ENCODE measurements at regions not wholly inside any gene's neighbourhood (a gene's known extent, or its start where the extent isn't known, plus 50 kb on each side); places are given as distances from the start of the nearest gene placed in this dataset.

- DNase-seq (ENCODE audit: low read depth, low spot score) (no peak), ATAC-seq (no peak)
- POLR2A ChIA-PET: no interaction called here
- H3K4me3 ChIP-seq (replicated peaks in 1 of 2; ENCODE audit: low read depth in 1 of 2, low read length in 2 of 2): no peak overlapping the region
- intact Hi-C loops (cut with micrococcal nuclease): no loop called here
- no peaks in the 10 kb centered on the region for H3K9me3 ChIP-seq (ENCODE audit: control insufficient read depth in 1 of 2, insufficient read depth in 1 of 2, low read depth in 1 of 2, low read length in 2 of 2)
- H3K9ac ChIP-seq (ENCODE audit: low read length): no peak overlapping the region
- BruUV-seq (replicated peaks): no TSS peak
- H3K4me2 ChIP-seq (ENCODE audit: low read length): no peak overlapping the region
- no peaks in the 10 kb centered on the region for H3K27me3 ChIP-seq (ENCODE audit: insufficient read depth, low read length)
- no peaks in the 10 kb centered on the region; the same call in 1 of the 2 replicates for H3K9me2 ChIP-seq (ENCODE audit: insufficient read depth)
- CTCF ChIA-PET: no interaction called here
- H3K79me2 ChIP-seq (ENCODE audit: insufficient read depth, low read length): no peaks in the 10 kb centered on the region
- H4K20me1 ChIP-seq (ENCODE audit: insufficient read depth): no peaks in the 10 kb centered on the region
- H3K27ac ChIP-seq (ENCODE audit: low read depth, low read length): no peak overlapping the region
- H3K4me1 ChIP-seq (ENCODE audit: control insufficient read depth in 1 of 2, insufficient read depth in 2 of 2, low read length in 2 of 2): no peaks in the 10 kb centered on the region
- no peaks in the 10 kb centered on the region for H3K36me3 ChIP-seq (ENCODE audit: control insufficient read depth in 1 of 2, insufficient read depth in 2 of 2, low read length in 2 of 2)
- RAD21 ChIA-PET (ENCODE audit: low non-redundant PET in 1 of 2, low total read pairs in 2 of 2, uncharacterized antibody in 2 of 2, unreplicated experiment in 2 of 2): no interaction called here
- no peak for TF ChIP-seq EZH2 (IDR thresholded peaks at IDR 0.05)
- no peak for TF ChIP-seq ZFX (IDR thresholded peaks at IDR 0.05)
- no peak for TF ChIP-seq ZNF274 (IDR thresholded peaks at IDR 0.05; ENCODE audit: low read depth, low read length)
- TF ChIP-seq REST (IDR thresholded peaks at IDR 0.05; ENCODE audit: low read depth): no peak
- no peak for TF ChIP-seq CEBPB (IDR thresholded peaks at IDR 0.05; ENCODE audit: low read depth)
- no peak overlapping the region for H2AFZ ChIP-seq (ENCODE audit: low read depth, low read length, poor library complexity, severe bottlenecking)
Measured at GRCh38 chr1:219121679-219122078, 52.0 kb upstream of the LYPLAL1 start.

- H3K27ac ChIP-seq (ENCODE audit: low read depth, low read length): no peak overlapping the region
- ATAC-seq: no peak
- CTCF ChIA-PET: no interaction called here
- no peaks in the 10 kb centered on the region for H3K9me3 ChIP-seq (ENCODE audit: control insufficient read depth in 1 of 2, insufficient read depth in 1 of 2, low read depth in 1 of 2, low read length in 2 of 2)
- POLR2A ChIA-PET: no interaction called here
- H3K9me2 ChIP-seq (ENCODE audit: insufficient read depth): no peaks in the 10 kb centered on the region; the same call in 1 of the 2 replicates
- TF ChIP-seq ATF3 (IDR thresholded peaks at IDR 0.05) (no peak), CTCF (IDR thresholded peaks at IDR 0.05 in 2 of 3, conservative IDR thresholded peaks at IDR 0.05 in 1 of 3; ENCODE audit: borderline replicate concordance in 1 of 3, insufficient read depth in 1 of 3, low read depth in 2 of 3, low read length in 2 of 3) (no peak), EGR1 (IDR thresholded peaks at IDR 0.05; ENCODE audit: low read depth) (no peak)
- H3K4me2 ChIP-seq (ENCODE audit: low read length): no peak overlapping the region
- BruUV-seq (replicated peaks): no TSS peak
- no peaks in the 10 kb centered on the region for H4K20me1 ChIP-seq (ENCODE audit: insufficient read depth)
- no peak overlapping the region for H3K9ac ChIP-seq (ENCODE audit: low read length)
- no peaks in the 10 kb centered on the region for H3K36me3 ChIP-seq (ENCODE audit: control insufficient read depth in 1 of 2, insufficient read depth in 2 of 2, low read length in 2 of 2)
- intact Hi-C loops (cut with micrococcal nuclease): no loop called here
- RAD21 ChIA-PET (ENCODE audit: low non-redundant PET in 1 of 2, low total read pairs in 2 of 2, uncharacterized antibody in 2 of 2, unreplicated experiment in 2 of 2): no interaction called here
- H3K4me1 ChIP-seq (ENCODE audit: control insufficient read depth in 1 of 2, insufficient read depth in 2 of 2, low read length in 2 of 2): no peaks in the 10 kb centered on the region
- no peak overlapping the region for H2AFZ ChIP-seq (ENCODE audit: low read depth, low read length, poor library complexity, severe bottlenecking)
- no peak overlapping the region for H3K4me3 ChIP-seq (replicated peaks in 1 of 2; ENCODE audit: low read depth in 1 of 2, low read length in 2 of 2)
- no peaks in the 10 kb centered on the region for H3K27me3 ChIP-seq (ENCODE audit: insufficient read depth, low read length)
- no peaks in the 10 kb centered on the region for H3K79me2 ChIP-seq (ENCODE audit: insufficient read depth, low read length)
- DNase-seq (ENCODE audit: low read depth, low spot score): no peak
Measured at GRCh38 chr1:219123036-219123435, 50.6 kb upstream of the LYPLAL1 start.
